HepG2 (cell line): ENCODE measurements at regions not wholly inside any gene's neighbourhood (a gene's known extent, or its start where the extent isn't known, plus 50 kb on each side); places are given as distances from the start of the nearest gene placed in this dataset.

Experiments
- ATAC-seq: fragments of 200-7000 bp; cut with Tn5 transposase; 3 replicates; pipeline ENCODE4 v1.9.1; 2020; ENCODE audit warnings: mild to moderate bottlenecking, moderate library complexity
- BruUV-seq: library from RNA; stranded (reverse); fragments of 400-500 nt; replicated peaks from 2 replicates; lab custom pipeline; 2021; lab: Mats Ljungman, UMichigan
- CTCF ChIA-PET: fragments of 300-600 bp; formaldehyde crosslinking; extraction: SDS; loops from one replicate; lab custom pipeline; 2021; ENCODE audit warnings: low total read pairs, inconsistent platforms, low intra/inter-chr PET ratio; lab: Yijun Ruan, JAX
- POLR2A ChIA-PET: fragments of 350-600 bp; sonication (Branson Sonifier 250); formaldehyde crosslinking; loops from one replicate; lab custom pipeline; 2020; ENCODE audit warnings: antibody characterized with exemption, inconsistent platforms; lab: Yijun Ruan, JAX
- DNase-seq: peaks from one replicate; pipeline ENCODE4 v3.0.0-alpha.2; 2015; ENCODE audit warnings: low spot score
- FAIRE-seq: peaks from 3 replicates; lab custom pipeline; 2011; peaks lifted over from hg19 to GRCh38; lab: Jason Lieb, UNC
- H2AFZ ChIP-seq: one replicate; pipeline ENCODE4 v1.6.1; 2011; ENCODE audit warnings: low read length, inconsistent platforms
- H3K27ac ChIP-seq: fragments of 300-600 bp; 3 replicates; pipeline ENCODE4 v1.8.0; 2011; ENCODE audit warnings: mixed run types, mild to moderate bottlenecking, mixed read lengths, low read length, inconsistent platforms; ENCODE audit not compliant: insufficient read depth; ENCODE audit errors: extremely low read length
- H3K27me3 ChIP-seq, 2 experiments: fragments of 200-600 bp in 1 of 2; 2 replicates in 1 of 2; 3 replicates in 1 of 2; pipeline versions ENCODE4 v1.6.0 to v1.8.0; 2011; ENCODE audit warnings: low read length in 2 of 2, mild to moderate bottlenecking in 2 of 2, moderate library complexity in 2 of 2, inconsistent platforms in 1 of 2; ENCODE audit not compliant: insufficient read depth in 2 of 2, control insufficient read depth in 1 of 2
- H3K36me3 ChIP-seq, 2 experiments: fragments of 200-600 bp in 1 of 2; replicated peaks in 1 of 2; 2 replicates in 1 of 2; 3 replicates in 1 of 2; pipeline versions ENCODE4 v1.5.1 to v1.8.0; 2011; ENCODE audit warnings: low read length in 2 of 2, inconsistent platforms in 1 of 2; ENCODE audit not compliant: insufficient read depth in 2 of 2, control insufficient read depth in 1 of 2
- H3K4me1 ChIP-seq: 2 replicates; pipeline ENCODE4 v1.5.1; 2012; ENCODE audit warnings: low read length, inconsistent platforms; ENCODE audit not compliant: insufficient read depth
- H3K4me2 ChIP-seq: 2 replicates; pipeline ENCODE4 v1.6.0; 2011; ENCODE audit warnings: low read depth, low read length, inconsistent platforms
- H3K4me3 ChIP-seq, 3 experiments: fragments of 200-600 bp in 1 of 3; sonication (generic), shearing (Covaris generic) in 1 of 3; replicated peaks in 1 of 3; 2 replicates each; pipeline ENCODE4 v1.5.1; 2011 to 2016; ENCODE audit warnings: low read length in 3 of 3, inconsistent platforms in 2 of 3, low read depth in 2 of 3, mild to moderate bottlenecking in 2 of 3, control low read depth in 1 of 3, mixed read lengths in 1 of 3; ENCODE audit not compliant: insufficient read depth in 1 of 3
- H3K79me2 ChIP-seq: one replicate; pipeline ENCODE4 v1.6.1; 2011; ENCODE audit warnings: low read length, inconsistent platforms; ENCODE audit not compliant: insufficient read depth
- H3K9ac ChIP-seq: 2 replicates; pipeline ENCODE4 v1.6.0; 2011; ENCODE audit warnings: mild to moderate bottlenecking, low read depth, low read length, inconsistent platforms; ENCODE audit not compliant: insufficient read depth
- H3K9me3 ChIP-seq: 2 replicates; pipeline ENCODE4 v1.5.1; 2012; ENCODE audit warnings: mild to moderate bottlenecking, low read length
- H4K20me1 ChIP-seq: 2 replicates; pipeline ENCODE4 v1.6.0; 2011; ENCODE audit warnings: inconsistent platforms, mild to moderate bottlenecking, low read length, moderate library complexity; ENCODE audit not compliant: insufficient read depth
- FOXK2 ChIP-seq: fragments of 450-650 bp; IDR thresholded peaks from 2 replicates; pipeline ENCODE4 v1.6.1; 2016
- HOXA7 ChIP-seq: sonication (generic); formaldehyde crosslinking; IDR thresholded peaks from 2 replicates; pipeline ENCODE4 v1.8.1; 2022; ENCODE audit warnings: mild to moderate bottlenecking, missing genetic modification reagents, moderate library complexity
- KAT2B ChIP-seq: fragments of 150-350 bp; IDR thresholded peaks from 2 replicates; pipeline ENCODE4 v1.6.1; 2014; ENCODE audit warnings: low read depth, low read length, borderline replicate concordance
- RFXAP ChIP-seq: sonication (generic); formaldehyde crosslinking; IDR thresholded peaks from 2 replicates; pipeline ENCODE4 v1.4.0; 2020; ENCODE audit warnings: missing genetic modification reagents, borderline replicate concordance
- ZBTB7B ChIP-seq: sonication (generic); formaldehyde crosslinking; IDR thresholded peaks from 2 replicates; pipeline ENCODE4 v1.4.0; 2020; ENCODE audit warnings: missing genetic modification reagents
- ZNF235 ChIP-seq: sonication (generic); formaldehyde crosslinking; IDR thresholded peaks from 2 replicates; pipeline ENCODE4 v1.8.1; 2023; ENCODE audit warnings: mild to moderate bottlenecking, missing genetic modification reagents, borderline replicate concordance
- ZNF274 ChIP-seq: sonication (generic); formaldehyde crosslinking; IDR thresholded peaks from 2 replicates; pipeline ENCODE4 v1.5.1; 2020; ENCODE audit warnings: mild to moderate bottlenecking, missing genetic modification reagents
- ZNF326 ChIP-seq: sonication (generic); formaldehyde crosslinking; IDR thresholded peaks from 2 replicates; pipeline ENCODE4 v1.4.0; 2020; ENCODE audit warnings: missing genetic modification reagents, borderline replicate concordance
- ZNF672 ChIP-seq: sonication (generic); formaldehyde crosslinking; IDR thresholded peaks from 2 replicates; pipeline ENCODE4 v1.8.1; 2022; ENCODE audit warnings: missing genetic modification reagents
- ZNF687 ChIP-seq: sonication (generic); formaldehyde crosslinking; IDR thresholded peaks from 2 replicates; pipeline ENCODE4 v1.5.1; 2020; ENCODE audit warnings: mild to moderate bottlenecking, missing genetic modification reagents, moderate library complexity
- ZNF747 ChIP-seq: sonication (generic); formaldehyde crosslinking; IDR thresholded peaks from 2 replicates; pipeline ENCODE4 v1.8.1; 2023; ENCODE audit warnings: missing genetic modification reagents, mild to moderate bottlenecking, borderline replicate concordance
- WGBS: methylation state at CpG from one replicate; pipeline ENCODE4 v1.1.6; 2017; ENCODE audit warnings: low lambda C conversion rate; 5-methylcytosine and 5-hydroxymethylcytosine counted together
- in situ Hi-C: cut with HindIII; loops from 2 replicates; pipeline ENCODE4 v1.10.0; 2017; ENCODE audit warnings: low pct_unique_long_range_greater_than_20kb; ENCODE audit not compliant: extremely low pct_ligation_motif_present
- intact Hi-C: fragments of 100-400 bp; cut with micrococcal nuclease; formaldehyde crosslinking; loops from one replicate; pipeline ENCODE4 v1.10.0; 2022; ENCODE audit not compliant: unreplicated experiment
- TF ChIP-seq, protein P1 (sequence below): sonication (generic); formaldehyde crosslinking; IDR thresholded peaks from 2 replicates; pipeline ENCODE4 v1.5.0; 2020; ENCODE audit warnings: mild to moderate bottlenecking, missing genetic modification reagents, moderate library complexity

DNA sequence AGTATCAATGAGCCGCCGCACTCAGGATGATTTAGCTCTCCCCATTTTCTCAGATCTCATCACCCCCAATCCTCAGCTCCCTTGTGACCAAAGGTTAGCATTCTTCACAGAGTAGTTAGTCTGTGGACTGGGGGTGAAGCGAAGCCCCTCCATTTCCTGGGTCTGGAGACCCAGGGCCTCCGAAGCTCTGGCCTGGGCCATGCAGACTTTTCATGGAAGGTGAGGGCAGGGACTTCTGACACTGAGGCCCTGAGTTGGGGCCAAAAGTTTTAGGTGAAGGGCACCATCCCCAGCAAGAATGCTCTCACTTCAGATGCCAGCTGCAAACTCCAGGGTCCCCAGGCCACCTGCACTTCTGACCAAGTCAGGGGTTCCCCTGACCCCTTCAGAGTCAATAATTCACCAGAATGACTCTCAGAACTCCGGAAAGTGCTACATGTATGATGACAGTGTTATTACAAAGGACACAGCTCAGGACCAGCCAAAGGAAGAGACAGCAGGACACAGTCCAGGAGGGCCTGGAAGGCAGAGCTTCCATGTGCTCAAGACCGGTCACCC, 65.7 kb upstream of the DUSP22 start:
- Histone ChIP-seq H2AFZ (no peak overlapping the region), H3K9ac (no peak overlapping the region), H4K20me1 (no peaks in the 10 kb centered on the region), H3K4me2 (no peak overlapping the region), H3K27me3 (no peaks in the 10 kb centered on the region), H3K27ac (no peak overlapping the region), H3K4me3 (no peak overlapping the region), H3K36me3 (no peaks in the 10 kb centered on the region), H3K79me2 (no peaks in the 10 kb centered on the region), H3K4me1 (peaks cover 30% of the 10 kb centered on the region), H3K9me3 (peaks cover 6% of the 10 kb centered on the region; the same call in 1 of the 2 replicates)
- 88% methylated on average over 6 of the region's 6 CpGs for WGBS
- CTCF ChIA-PET: no interaction called here
- in situ Hi-C loops (no loop called here), intact Hi-C loops (no loop called here)
- no peak for DNase-seq
- ATAC-seq: peak; percentile 48; the same call in 2 of the 3 replicates
- POLR2A ChIA-PET: interaction anchor here (0.7 to 1.5 kb wide), 3 partner anchors 9 to 66 kb away, joined by 3 to 4 read pairs (median 3); partner anchors contain the start of gene DUSP22
- no TSS peak for BruUV-seq
- TF ChIP-seq FOXK2 (no peak), ZBTB7B (CRISPR knock-in tag) (no peak), ZNF235 (0 out of 2 replicates have a peak, but pooled peaks have one; percentile 36), KAT2B (no peak)
- no peak for FAIRE-seq

- Histone ChIP-seq H3K9ac (no peak overlapping the region), H3K4me2 (no peak overlapping the region), H3K9me3 (peaks cover 6% of the 10 kb centered on the region; the same call in 1 of the 2 replicates), H3K4me1 (peaks cover 24% of the 10 kb centered on the region), H4K20me1 (no peaks in the 10 kb centered on the region), H3K27me3 (no peaks in the 10 kb centered on the region), H3K4me3 (no peak overlapping the region), H2AFZ (no peak overlapping the region), H3K27ac (no peak overlapping the region), H3K79me2 (no peaks in the 10 kb centered on the region), H3K36me3 (no peaks in the 10 kb centered on the region)
- TF ChIP-seq RFXAP (CRISPR knock-in tag) (no peak), ZNF747 (CRISPR knock-in tag) (no peak), ZNF672 (CRISPR knock-in tag) (no peak), ZNF274 (peak; percentile 89; the same call in 1 of the 2 replicates), ZNF326 (CRISPR knock-in tag) (no peak), ZNF687 (CRISPR knock-in tag) (peak; percentile 17; the same call in 1 of the 2 replicates), HOXA7 (CRISPR knock-in tag) (no peak)
- TF ChIP-seq, protein P1, sequence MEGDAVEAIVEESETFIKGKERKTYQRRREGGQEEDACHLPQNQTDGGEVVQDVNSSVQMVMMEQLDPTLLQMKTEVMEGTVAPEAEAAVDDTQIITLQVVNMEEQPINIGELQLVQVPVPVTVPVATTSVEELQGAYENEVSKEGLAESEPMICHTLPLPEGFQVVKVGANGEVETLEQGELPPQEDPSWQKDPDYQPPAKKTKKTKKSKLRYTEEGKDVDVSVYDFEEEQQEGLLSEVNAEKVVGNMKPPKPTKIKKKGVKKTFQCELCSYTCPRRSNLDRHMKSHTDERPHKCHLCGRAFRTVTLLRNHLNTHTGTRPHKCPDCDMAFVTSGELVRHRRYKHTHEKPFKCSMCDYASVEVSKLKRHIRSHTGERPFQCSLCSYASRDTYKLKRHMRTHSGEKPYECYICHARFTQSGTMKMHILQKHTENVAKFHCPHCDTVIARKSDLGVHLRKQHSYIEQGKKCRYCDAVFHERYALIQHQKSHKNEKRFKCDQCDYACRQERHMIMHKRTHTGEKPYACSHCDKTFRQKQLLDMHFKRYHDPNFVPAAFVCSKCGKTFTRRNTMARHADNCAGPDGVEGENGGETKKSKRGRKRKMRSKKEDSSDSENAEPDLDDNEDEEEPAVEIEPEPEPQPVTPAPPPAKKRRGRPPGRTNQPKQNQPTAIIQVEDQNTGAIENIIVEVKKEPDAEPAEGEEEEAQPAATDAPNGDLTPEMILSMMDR (CRISPR knock-in tag): peak; percentile 40; the same call in 1 of the 2 replicates
- ATAC-seq: no peak; the same call in 2 of the 3 replicates
- no peak for DNase-seq
- no TSS peak for BruUV-seq
- no peak for FAIRE-seq
- POLR2A ChIA-PET: interaction anchor here (1.0 to 1.5 kb wide), 3 partner anchors 9 to 66 kb away, joined by 3 to 4 read pairs (median 3); partner anchors contain the start of gene DUSP22
- CTCF ChIA-PET: no interaction called here
- in situ Hi-C loops (no loop called here), intact Hi-C loops (no loop called here)
- 83% methylated on average over 17 of the region's 17 CpGs for WGBS
Measured at GRCh38 chr6:227074-227782, 65.1 kb upstream of the DUSP22 start.
